ENCODE measurements at regions not wholly inside any gene's neighbourhood (a gene's known extent, or its start where the extent isn't known, plus 50 kb on each side); places are given as distances from the start of the nearest gene placed in this dataset.

- ChIA-PET CTCF (no interaction called here), POLR2A (ENCODE audit: low non-redundant PET) (no interaction called here)
- intact Hi-C loops (cut with micrococcal nuclease; ENCODE audit: unreplicated experiment), result no loop called here
- no peaks in the 10 kb centered on the region for H3K4me1 ChIP-seq (ENCODE audit: insufficient read depth, low read length, poor library complexity, severe bottlenecking)
- H3K9me3 ChIP-seq (ENCODE audit: low read depth, low read length, poor library complexity, severe bottlenecking), result no peaks in the 10 kb centered on the region
- H3K27ac ChIP-seq (ENCODE audit: low read depth, low read length, poor library complexity, severe bottlenecking), result no peak overlapping the region
- DNase-seq (ENCODE audit: low spot score), result no peak
- BruUV-seq (replicated peaks), result no TSS peak
- no peaks in the 10 kb centered on the region for H3K27me3 ChIP-seq (replicated peaks; ENCODE audit: insufficient read depth, low read depth, low read length, poor library complexity)
- no peak for TF ChIP-seq EZH2 (IDR thresholded peaks at IDR 0.05; ENCODE audit: borderline replicate concordance, low read depth, low read length, poor library complexity, severe bottlenecking)
- TF ChIP-seq, protein P1, sequence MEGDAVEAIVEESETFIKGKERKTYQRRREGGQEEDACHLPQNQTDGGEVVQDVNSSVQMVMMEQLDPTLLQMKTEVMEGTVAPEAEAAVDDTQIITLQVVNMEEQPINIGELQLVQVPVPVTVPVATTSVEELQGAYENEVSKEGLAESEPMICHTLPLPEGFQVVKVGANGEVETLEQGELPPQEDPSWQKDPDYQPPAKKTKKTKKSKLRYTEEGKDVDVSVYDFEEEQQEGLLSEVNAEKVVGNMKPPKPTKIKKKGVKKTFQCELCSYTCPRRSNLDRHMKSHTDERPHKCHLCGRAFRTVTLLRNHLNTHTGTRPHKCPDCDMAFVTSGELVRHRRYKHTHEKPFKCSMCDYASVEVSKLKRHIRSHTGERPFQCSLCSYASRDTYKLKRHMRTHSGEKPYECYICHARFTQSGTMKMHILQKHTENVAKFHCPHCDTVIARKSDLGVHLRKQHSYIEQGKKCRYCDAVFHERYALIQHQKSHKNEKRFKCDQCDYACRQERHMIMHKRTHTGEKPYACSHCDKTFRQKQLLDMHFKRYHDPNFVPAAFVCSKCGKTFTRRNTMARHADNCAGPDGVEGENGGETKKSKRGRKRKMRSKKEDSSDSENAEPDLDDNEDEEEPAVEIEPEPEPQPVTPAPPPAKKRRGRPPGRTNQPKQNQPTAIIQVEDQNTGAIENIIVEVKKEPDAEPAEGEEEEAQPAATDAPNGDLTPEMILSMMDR (conservative IDR thresholded peaks at IDR 0.05; ENCODE audit: low read depth, low read length), result no peak
- H3K4me3 ChIP-seq (ENCODE audit: low read depth, low read length, poor library complexity, severe bottlenecking), result no peak overlapping the region
- no peaks in the 10 kb centered on the region for H3K36me3 ChIP-seq (ENCODE audit: insufficient read depth, low read length, poor library complexity, severe bottlenecking)
Measured at GRCh38 chr1:80922906-80923305, 877.8 kb upstream of the ADGRL2 start.

- Histone ChIP-seq H3K4me3 (ENCODE audit: low read depth, low read length, poor library complexity, severe bottlenecking) (no peak overlapping the region), H3K36me3 (ENCODE audit: insufficient read depth, low read length, poor library complexity, severe bottlenecking) (no peaks in the 10 kb centered on the region), H3K9me3 (ENCODE audit: low read depth, low read length, poor library complexity, severe bottlenecking) (no peaks in the 10 kb centered on the region), H3K4me1 (ENCODE audit: insufficient read depth, low read length, poor library complexity, severe bottlenecking) (no peaks in the 10 kb centered on the region), H3K27ac (ENCODE audit: low read depth, low read length, poor library complexity, severe bottlenecking) (no peak overlapping the region), H3K27me3 (replicated peaks; ENCODE audit: insufficient read depth, low read depth, low read length, poor library complexity) (no peaks in the 10 kb centered on the region)
- ChIA-PET POLR2A (ENCODE audit: low non-redundant PET) (no interaction called here), CTCF (no interaction called here)
- DNase-seq (ENCODE audit: low spot score), result no peak
- TF ChIP-seq, protein P1 (conservative IDR thresholded peaks at IDR 0.05; ENCODE audit: low read depth, low read length), result no peak
- TF ChIP-seq EZH2 (IDR thresholded peaks at IDR 0.05; ENCODE audit: borderline replicate concordance, low read depth, low read length, poor library complexity, severe bottlenecking), result no peak
- intact Hi-C loops (cut with micrococcal nuclease; ENCODE audit: unreplicated experiment), result no loop called here
- BruUV-seq (replicated peaks), result no TSS peak
Measured at GRCh38 chr1:80919426-80919825, 881.3 kb upstream of the ADGRL2 start.

GRCh38 chr1:80918380-80918779 is 882.4 kb upstream of the ADGRL2 start:
- H3K9me3 ChIP-seq (ENCODE audit: low read depth, low read length, poor library complexity, severe bottlenecking), result no peaks in the 10 kb centered on the region
- H3K27ac ChIP-seq (ENCODE audit: low read depth, low read length, poor library complexity, severe bottlenecking), result no peak overlapping the region
- no peak overlapping the region for H3K4me3 ChIP-seq (ENCODE audit: low read depth, low read length, poor library complexity, severe bottlenecking)
- BruUV-seq (replicated peaks), result no TSS peak
- H3K27me3 ChIP-seq (replicated peaks; ENCODE audit: insufficient read depth, low read depth, low read length, poor library complexity), result no peaks in the 10 kb centered on the region
- intact Hi-C loops (cut with micrococcal nuclease; ENCODE audit: unreplicated experiment), result no loop called here
- H3K36me3 ChIP-seq (ENCODE audit: insufficient read depth, low read length, poor library complexity, severe bottlenecking), result no peaks in the 10 kb centered on the region
- CTCF ChIA-PET, result no interaction called here
- TF ChIP-seq, protein P1 (conservative IDR thresholded peaks at IDR 0.05; ENCODE audit: low read depth, low read length), result no peak
- no peak for TF ChIP-seq EZH2 (IDR thresholded peaks at IDR 0.05; ENCODE audit: borderline replicate concordance, low read depth, low read length, poor library complexity, severe bottlenecking)
- no peaks in the 10 kb centered on the region for H3K4me1 ChIP-seq (ENCODE audit: insufficient read depth, low read length, poor library complexity, severe bottlenecking)
- DNase-seq (ENCODE audit: low spot score), result no peak
- POLR2A ChIA-PET (ENCODE audit: low non-redundant PET), result no interaction called here

All from A673 (cell line).